Common myeloid progenitor, CD34-positive (primary cell): ENCODE measurements at regions not wholly inside any gene's neighbourhood (a gene's known extent, or its start where the extent isn't known, plus 50 kb on each side); places are given as distances from the start of the nearest gene placed in this dataset.

Experiments
- CTCF ChIA-PET: fragments of 350-600 bp; sonication (Branson Sonifier 250); formaldehyde crosslinking; loops from one replicate; lab custom pipeline; 2021; ENCODE audit warnings: antibody characterized with exemption; lab: Charles Lee
- POLR2A ChIA-PET: fragments of 350-600 bp; sonication (Branson Sonifier 250); formaldehyde crosslinking; loops from one replicate; lab custom pipeline; 2021; ENCODE audit warnings: antibody characterized with exemption; lab: Charles Lee
- DNase-seq, 3 donors: peaks; one replicate each; pipeline versions ENCODE4 v3.0.0 to v3.0.0-alpha.2; 2013
- H3K27ac ChIP-seq, 2 experiments: 1 replicate in 1 of 2; 2 replicates in 1 of 2; pipeline ENCODE4 v1.7.0; 2013; ENCODE audit warnings: inconsistent platforms in 2 of 2, low read length in 2 of 2, mild to moderate bottlenecking in 2 of 2, low read depth in 1 of 2, moderate library complexity in 1 of 2; ENCODE audit not compliant: severe bottlenecking in 2 of 2, insufficient read depth in 1 of 2, poor library complexity in 1 of 2
- H3K27me3 ChIP-seq, 5 experiments: replicated peaks in 2 of 5; 1 replicate in 3 of 5; 2 replicates in 2 of 5; pipeline versions ENCODE4 v1.6.1 to v1.7.0; 2013; ENCODE audit warnings: low read length in 4 of 5, mild to moderate bottlenecking in 2 of 5, moderate library complexity in 2 of 5, inconsistent platforms in 1 of 5; ENCODE audit not compliant: insufficient read depth in 5 of 5, control insufficient read depth in 4 of 5
- H3K36me3 ChIP-seq, 4 experiments: 1 replicate in 2 of 4; 2 replicates in 2 of 4; pipeline versions ENCODE4 v1.6.1 to v1.7.0; 2013; ENCODE audit warnings: low read length in 3 of 4, control low read depth in 1 of 4, mild to moderate bottlenecking in 1 of 4; ENCODE audit not compliant: control insufficient read depth in 4 of 4, insufficient read depth in 4 of 4
- H3K4me1 ChIP-seq, 4 experiments: 1 replicate in 3 of 4; 2 replicates in 1 of 4; pipeline versions ENCODE4 v1.6.1 to v1.7.1; 2013; ENCODE audit warnings: low read length in 3 of 4, mild to moderate bottlenecking in 3 of 4, control low read depth in 1 of 4, inconsistent platforms in 1 of 4, moderate library complexity in 1 of 4; ENCODE audit not compliant: control insufficient read depth in 4 of 4, insufficient read depth in 4 of 4; ENCODE audit errors: control extremely low read depth in 1 of 4
- H3K4me3 ChIP-seq, 7 experiments: 1 replicate in 4 of 7; 2 replicates in 3 of 7; pipeline versions ENCODE4 v1.5.1 to v1.7.0; 2013; ENCODE audit warnings: mild to moderate bottlenecking in 7 of 7, low read length in 6 of 7, moderate library complexity in 6 of 7, inconsistent platforms in 2 of 7, low read depth in 2 of 7, control low read depth in 1 of 7; ENCODE audit not compliant: insufficient read depth in 4 of 7, control insufficient read depth in 1 of 7; ENCODE audit errors: extremely low read depth in 1 of 7
- H3K9me3 ChIP-seq, 5 experiments: 1 replicate in 4 of 5; 2 replicates in 1 of 5; pipeline versions ENCODE4 v1.6.1 to v1.7.1; 2013; ENCODE audit warnings: low read length in 4 of 5, mild to moderate bottlenecking in 2 of 5, inconsistent platforms in 1 of 5, low read depth in 1 of 5, moderate library complexity in 1 of 5; ENCODE audit not compliant: control insufficient read depth in 4 of 5, insufficient read depth in 2 of 5; ENCODE audit errors: control extremely low read depth in 1 of 5
- WGBS: methylation state at CpG from one replicate; pipeline ENCODE4 v1.1.5; 2013; ENCODE audit not compliant: insufficient coverage; 5-methylcytosine and 5-hydroxymethylcytosine counted together

GRCh38 chr18:47519277-47519676, 267.8 kb upstream of the SKOR2 start:
- no peaks in the 10 kb centered on the region for H3K9me3 ChIP-seq
- POLR2A ChIA-PET: interaction anchor here (0.6 to 0.7 kb wide), 2 partner anchors 141 to 411 kb away, joined by 3 to 4 read pairs; no protein-coding TSS in a partner anchor
- WGBS: 95% methylated on average over 4 of the region's 5 CpGs
- H3K27me3 ChIP-seq: peaks cover 0 to 2% (median 0%) of the 10 kb centered on the region in 5 experiments
- no peaks in the 10 kb centered on the region for H3K4me1 ChIP-seq
- CTCF ChIA-PET: no interaction called here
- no peak for DNase-seq
- H3K4me3 ChIP-seq: no peak overlapping the region
- no peaks in the 10 kb centered on the region for H3K36me3 ChIP-seq
- H3K27ac ChIP-seq: no peak overlapping the region

DNA sequence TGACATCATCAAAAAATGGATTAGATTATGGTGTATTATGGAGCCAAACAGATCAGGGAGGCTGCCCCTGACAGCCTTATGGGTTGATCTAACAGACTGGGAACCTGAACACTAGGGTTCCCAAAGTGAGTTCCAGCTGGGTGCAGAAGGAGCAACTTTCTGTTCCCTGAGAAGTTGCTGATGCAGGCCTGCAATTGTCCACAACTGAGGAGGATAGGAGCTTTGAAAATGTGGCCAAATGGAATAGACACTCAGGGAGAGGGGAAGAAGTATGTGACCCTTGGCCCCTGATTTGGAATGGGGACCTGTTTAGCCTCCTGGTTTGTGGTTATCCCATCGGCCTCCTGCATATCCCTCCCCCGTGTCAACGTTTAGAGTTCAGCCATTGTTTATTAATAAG, 262.2 kb upstream of the SKOR2 start:
- DNase-seq: no peak
- H3K9me3 ChIP-seq: no peaks in the 10 kb centered on the region
- H3K36me3 ChIP-seq: no peaks in the 10 kb centered on the region
- WGBS: no CpG with 5 or more reads among the region's 3 CpGs
- no peaks in the 10 kb centered on the region for H3K4me1 ChIP-seq
- H3K27me3 ChIP-seq: peaks cover 0 to 3% (median 0%) of the 10 kb centered on the region in 5 experiments
- CTCF ChIA-PET: no interaction called here
- H3K4me3 ChIP-seq: no peak overlapping the region
- no peak overlapping the region for H3K27ac ChIP-seq
- POLR2A ChIA-PET: no interaction called here

DNA sequence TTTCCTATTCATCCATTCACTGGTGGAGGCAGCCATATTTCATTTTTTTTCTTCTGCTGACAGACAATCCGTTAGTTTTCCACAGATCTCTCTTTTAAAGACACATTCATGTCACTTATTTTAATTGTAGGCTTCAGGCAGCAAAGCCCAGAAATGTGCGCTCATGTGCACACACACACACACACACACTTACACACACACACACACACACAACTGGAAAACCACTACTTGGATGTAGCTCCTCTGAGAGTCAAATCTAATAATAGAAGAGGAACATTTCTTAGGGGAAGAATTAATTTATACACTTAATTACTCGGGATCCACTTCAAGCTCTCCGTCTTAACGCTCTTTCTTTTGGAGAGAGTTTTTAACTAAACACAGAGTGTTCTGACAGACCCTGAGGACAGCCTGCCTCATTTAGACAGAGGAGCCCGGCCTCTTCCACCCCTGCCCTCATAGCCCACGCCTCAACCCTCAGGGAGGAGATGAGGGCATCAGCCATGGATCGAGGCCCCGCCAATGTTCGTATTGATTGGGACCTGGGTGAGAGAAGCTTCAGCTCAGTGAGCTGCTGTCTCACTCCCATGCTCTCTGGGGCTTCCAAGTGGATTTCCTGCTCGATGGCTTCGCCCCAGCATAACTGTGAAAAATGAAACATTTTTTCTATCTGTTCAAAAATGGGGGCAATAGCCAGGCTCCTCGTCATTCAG, 261.4 kb upstream of the SKOR2 start:
- POLR2A ChIA-PET: no interaction called here
- H3K36me3 ChIP-seq: no peaks in the 10 kb centered on the region
- WGBS: 91% methylated on average over 9 of the region's 13 CpGs

GRCh38 chr18:47512056-47512455, 260.6 kb upstream of the SKOR2 start:
- CTCF ChIA-PET: interaction anchor here (0.9 kb wide), 1 partner anchor 9 kb away, joined by 3 read pairs; no protein-coding TSS in a partner anchor
- Histone ChIP-seq H3K9me3 (no peaks in the 10 kb centered on the region), H3K4me3 (no peak overlapping the region), H3K27ac (no peak overlapping the region), H3K27me3 (peaks cover 0 to 3% (median 0%) of the 10 kb centered on the region in 5 experiments), H3K36me3 (no peaks in the 10 kb centered on the region), H3K4me1 (no peaks in the 10 kb centered on the region)
- POLR2A ChIA-PET: no interaction called here
- no peak for DNase-seq
- WGBS: 85% methylated on average over 5 of the region's 6 CpGs

More for the DNA sequence above, 261.4 kb upstream of the SKOR2 start:
- Histone ChIP-seq H3K9me3 (no peaks in the 10 kb centered on the region), H3K4me3 (no peak overlapping the region), H3K27ac (no peak overlapping the region), H3K27me3 (peaks cover 0 to 3% (median 0%) of the 10 kb centered on the region in 5 experiments), H3K4me1 (no peaks in the 10 kb centered on the region)
- CTCF ChIA-PET: no interaction called here
- no peak for DNase-seq

- Histone ChIP-seq H3K27ac (no peak overlapping the region), H3K36me3 (no peaks in the 10 kb centered on the region), H3K9me3 (no peaks in the 10 kb centered on the region), H3K4me1 (no peaks in the 10 kb centered on the region), H3K4me3 (no peak overlapping the region), H3K27me3 (peaks cover 0 to 3% (median 0%) of the 10 kb centered on the region in 5 experiments)
- WGBS: 95% methylated on average over 4 of the region's 4 CpGs
- no peak for DNase-seq
- POLR2A ChIA-PET: no interaction called here
- CTCF ChIA-PET: interaction anchor here (0.9 kb wide), 1 partner anchor 8 kb away, joined by 3 read pairs; no protein-coding TSS in a partner anchor
Measured at GRCh38 chr18:47510831-47511230, 259.4 kb upstream of the SKOR2 start.

- ChIA-PET CTCF (no interaction called here), POLR2A (no interaction called here)
- no peak for DNase-seq
- Histone ChIP-seq H3K36me3 (no peaks in the 10 kb centered on the region), H3K4me1 (no peaks in the 10 kb centered on the region), H3K27me3 (peaks cover 0 to 2% (median 0%) of the 10 kb centered on the region in 5 experiments), H3K9me3 (no peaks in the 10 kb centered on the region), H3K4me3 (no peak overlapping the region), H3K27ac (no peak overlapping the region)
- 100% methylated on average over 3 of the region's 3 CpGs for WGBS
Measured at GRCh38 chr18:47507651-47508050, 256.2 kb upstream of the SKOR2 start.

DNA sequence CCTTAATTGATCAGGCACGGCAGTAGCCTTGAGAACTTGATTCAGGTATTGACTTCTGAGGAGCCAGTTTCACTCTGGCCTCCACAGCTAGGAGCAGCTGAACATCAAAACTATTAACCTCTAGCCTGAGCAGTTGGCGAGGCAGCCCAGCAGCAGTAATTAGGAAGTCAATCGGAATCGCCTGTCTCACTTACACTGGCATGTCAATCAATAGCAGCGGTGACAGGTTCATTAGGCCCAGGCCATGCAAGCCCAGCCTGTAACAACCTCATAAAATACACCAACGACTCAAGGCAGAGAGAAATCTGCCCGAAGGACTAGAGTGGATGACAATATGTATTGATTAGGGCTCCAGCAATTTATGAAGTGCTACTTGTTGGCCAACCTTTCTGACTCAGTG, 255.4 kb upstream of the SKOR2 start:
- CTCF ChIA-PET: no interaction called here
- peaks cover 0 to 2% (median 0%) of the 10 kb centered on the region in 5 experiments for H3K27me3 ChIP-seq
- H3K27ac ChIP-seq: no peak overlapping the region
- POLR2A ChIA-PET: no interaction called here
- no peaks in the 10 kb centered on the region for H3K36me3 ChIP-seq
- no peaks in the 10 kb centered on the region for H3K9me3 ChIP-seq
- no peaks in the 10 kb centered on the region for H3K4me1 ChIP-seq
- DNase-seq: no peak
- WGBS: 88% methylated on average over 4 of the region's 7 CpGs
- no peak overlapping the region for H3K4me3 ChIP-seq
